ENCODE measurements at regions not wholly inside any gene's neighbourhood (a gene's known extent, or its start where the extent isn't known, plus 50 kb on each side); places are given as distances from the start of the nearest gene placed in this dataset.

- ChIA-PET CTCF (no interaction called here), POLR2A (no interaction called here)
- Histone ChIP-seq H2AFZ (ENCODE audit: low read depth) (no peak overlapping the region), H3K4me1 (ENCODE audit: control insufficient read depth in 1 of 2, insufficient read depth in 2 of 2, low read depth in 1 of 2, low read length in 1 of 2) (peaks cover 0 to 27% of the 10 kb centered on the region in 2 experiments; a peak in 1 of 4 replicates), H3K36me3 (replicated peaks in 1 of 2; ENCODE audit: control insufficient read depth in 1 of 2, insufficient read depth in 2 of 2, low read length in 1 of 2) (no peaks in the 10 kb centered on the region), H3K9ac (no peak overlapping the region), H3K27me3 (ENCODE audit: insufficient read depth) (no peaks in the 10 kb centered on the region), H3K79me2 (ENCODE audit: insufficient read depth) (no peaks in the 10 kb centered on the region), H3K27ac (ENCODE audit: low read depth in 2 of 2, low read length in 1 of 2) (no peak overlapping the region), H3K4me2 (no peak overlapping the region), H3K9me3 (no peaks in the 10 kb centered on the region), H3F3A (replicated peaks; ENCODE audit: insufficient read depth) (no peaks in the 10 kb centered on the region), H3K4me3 (ENCODE audit: low read depth in 2 of 2, low read length in 1 of 2) (no peak overlapping the region), H3K9me2 (no peaks in the 10 kb centered on the region), H4K20me1 (ENCODE audit: insufficient read depth) (no peaks in the 10 kb centered on the region)
- 37% methylated on average over 9 of the region's 9 CpGs for WGBS (ENCODE audit: low lambda C conversion rate)
- TF ChIP-seq SIN3A (IDR thresholded peaks at IDR 0.05; ENCODE audit: borderline replicate concordance, low read depth, low read length) (no peak), FOXJ3 (CRISPR knock-in tag; IDR thresholded peaks at IDR 0.05) (no peak), NFIC (IDR thresholded peaks at IDR 0.05; ENCODE audit: borderline replicate concordance) (no peak), MEF2A (IDR thresholded peaks at IDR 0.05; ENCODE audit: borderline replicate concordance, low read depth) (no peak), USF1 (IDR thresholded peaks at IDR 0.05; ENCODE audit: borderline replicate concordance, low read depth) (no peak), CTCF (IDR thresholded peaks at IDR 0.05) (no peak), NRF1 (IDR thresholded peaks at IDR 0.05; ENCODE audit: low read depth, low read length) (no peak), USF2 (IDR thresholded peaks at IDR 0.05; ENCODE audit: borderline replicate concordance, low read depth, low read length) (no peak), IRF3 (IDR thresholded peaks at IDR 0.05; ENCODE audit: low read depth, low read length) (no peak), TCF12 (IDR thresholded peaks at IDR 0.05) (no peak), TAF1 (IDR thresholded peaks at IDR 0.05; ENCODE audit: borderline replicate concordance, low read depth, low read length) (no peak), RCOR1 (IDR thresholded peaks at IDR 0.05; ENCODE audit: low read length) (no peak), FOSL2 (IDR thresholded peaks at IDR 0.05; ENCODE audit: borderline replicate concordance, low read depth) (no peak), ZBTB33 (IDR thresholded peaks at IDR 0.05; ENCODE audit: borderline replicate concordance, low read depth) (no peak), JUND (IDR thresholded peaks at IDR 0.05) (no peak)
- DNase-seq = no peak
These were observed 436.8 kb upstream of the MYT1L start for GRCh38 chr2:2767837-2768236.
